A549 (cell line): ENCODE measurements at regions not wholly inside any gene's neighbourhood (a gene's known extent, or its start where the extent isn't known, plus 50 kb on each side); places are given as distances from the start of the nearest gene placed in this dataset.

Experiments used
- ATAC-seq, 2 experiments: fragments of 200-7000 bp in 1 of 2; fragments of >200 bp in 1 of 2; cut with Nextera tagmentation in 1 of 2; cut with Tn5 transposase in 1 of 2; 3 replicates each; pipeline versions ENCODE4 v1.8.0 to v1.9.1; 2018 to 2020; ENCODE audit warnings: mild to moderate bottlenecking in 1 of 2, moderate library complexity in 1 of 2
- CTCF ChIA-PET: fragments of 300-600 bp; sonication (Branson Sonifier 250); formaldehyde crosslinking; extraction: SDS; loops from one replicate; lab custom pipeline; 2021; ENCODE audit warnings: antibody characterized with exemption, inconsistent platforms; lab: Yijun Ruan, JAX
- POLR2A ChIA-PET: fragments of 350-600 bp; formaldehyde crosslinking; extraction: SDS; loops from one replicate; lab custom pipeline; 2021; ENCODE audit warnings: antibody characterized with exemption, inconsistent platforms; lab: Yijun Ruan, JAX
- DNase-seq, 2 experiments: peaks; one replicate each; pipeline versions ENCODE4 v3.0.0 to v3.0.0-alpha.2; 2011 to 2016; ENCODE audit warnings: low read depth in 1 of 2, low spot score in 1 of 2
- FAIRE-seq: peaks from 2 replicates; lab custom pipeline; 2011; peaks lifted over from hg19 to GRCh38; lab: Jason Lieb, UNC
- H3K27ac ChIP-seq, 2 experiments: fragments of >200 bp; sonication (Bioruptor Twin); formaldehyde crosslinking; 3 replicates each; pipeline ENCODE4 v1.5.1; 2016 to 2017
- H3K4me1 ChIP-seq: fragments of >200 bp; sonication (Bioruptor Twin); formaldehyde crosslinking; 3 replicates; pipeline ENCODE4 v1.6.1; 2016
- H3K4me2 ChIP-seq: fragments of >200 bp; sonication (Bioruptor Twin); formaldehyde crosslinking; 3 replicates; pipeline ENCODE4 v1.6.1; 2016
- H3K4me3 ChIP-seq: fragments of >200 bp; sonication (Bioruptor Twin); formaldehyde crosslinking; 3 replicates; pipeline ENCODE4 v1.5.1; 2016
- H3K9me3 ChIP-seq: fragments of >200 bp; sonication (Bioruptor Twin); formaldehyde crosslinking; 3 replicates; pipeline ENCODE4 v1.6.1; 2016
- BHLHE40 ChIP-seq: IDR thresholded peaks from 2 replicates; pipeline ENCODE4 v1.6.1; 2012; ENCODE audit warnings: low read depth, low read length, inconsistent platforms
- CBX2 ChIP-seq: fragments of 200-600 bp; sonication (generic); IDR thresholded peaks from 2 replicates; pipeline ENCODE4 v1.6.1; 2016; ENCODE audit warnings: low read depth, mild to moderate bottlenecking, borderline replicate concordance
- CBX8 ChIP-seq: fragments of 200-600 bp; sonication (generic); IDR thresholded peaks from 2 replicates; pipeline ENCODE4 v1.6.1; 2016
- CHD2 ChIP-seq: fragments of 150-350 bp; IDR thresholded peaks from 2 replicates; pipeline ENCODE4 v1.6.1; 2014; ENCODE audit warnings: low read length; ENCODE audit not compliant: partially characterized antibody
- EHF ChIP-seq: fragments of 250-450 bp; sonication (Bioruptor Pico); IDR thresholded peaks from 2 replicates; pipeline ENCODE4 v1.5.0; 2020; ENCODE audit warnings: mild to moderate bottlenecking
- FOSB ChIP-seq: fragments of 250-450 bp; sonication (Bioruptor Pico); IDR thresholded peaks from 2 replicates; pipeline ENCODE4 v1.5.0; 2020; ENCODE audit warnings: mild to moderate bottlenecking, moderate library complexity
- FOXS1 ChIP-seq: fragments of 250-450 bp; sonication (Bioruptor Pico); IDR thresholded peaks from 2 replicates; pipeline ENCODE4 v1.5.0; 2020; ENCODE audit warnings: mild to moderate bottlenecking, moderate library complexity
- HEYL ChIP-seq: fragments of 250-450 bp; sonication (Bioruptor Pico); IDR thresholded peaks from 2 replicates; pipeline ENCODE4 v1.8.0; 2021; ENCODE audit warnings: mild to moderate bottlenecking, moderate library complexity
- HOXB13 ChIP-seq: fragments of 250-450 bp; sonication (Bioruptor Pico); IDR thresholded peaks from 2 replicates; pipeline ENCODE4 v1.5.0; 2020; ENCODE audit warnings: low read depth, mild to moderate bottlenecking, moderate library complexity
- HOXB5 ChIP-seq: fragments of 250-450 bp; sonication (Bioruptor Pico); IDR thresholded peaks from 2 replicates; pipeline ENCODE4 v1.5.0; 2020; ENCODE audit warnings: mild to moderate bottlenecking, moderate library complexity
- JUNB ChIP-seq: fragments of >200 bp; sonication (Bioruptor Twin); formaldehyde crosslinking; IDR thresholded peaks from 2 replicates; pipeline ENCODE4 v1.6.1; 2016
- KDM1A ChIP-seq: fragments of 200-600 bp; sonication (generic); IDR thresholded peaks from 2 replicates; pipeline ENCODE4 v1.6.1; 2016; ENCODE audit warnings: low read depth, mild to moderate bottlenecking
- KDM5A ChIP-seq: fragments of 200-600 bp; sonication (generic); IDR thresholded peaks from 2 replicates; pipeline ENCODE4 v1.6.1; 2016; ENCODE audit warnings: antibody characterized with exemption, mild to moderate bottlenecking
- MAFK ChIP-seq: fragments of 450-650 bp; IDR thresholded peaks from 2 replicates; pipeline ENCODE4 v1.6.1; 2014; ENCODE audit not compliant: partially characterized antibody
- MAZ ChIP-seq: fragments of 150-350 bp; IDR thresholded peaks from 2 replicates; pipeline ENCODE4 v1.6.1; 2014; ENCODE audit warnings: antibody characterized with exemption, low read depth, low read length, borderline replicate concordance
- MYC ChIP-seq: IDR thresholded peaks from 2 replicates; pipeline ENCODE4 v1.6.1; 2012; ENCODE audit warnings: mild to moderate bottlenecking, inconsistent platforms, low read length, improper control_type of control experiment, borderline replicate concordance
- NFE2L2 ChIP-seq: fragments of 150-350 bp; conservative IDR thresholded peaks from 2 replicates; pipeline ENCODE4 v1.6.1; 2014; ENCODE audit warnings: low read length
- NPAS2 ChIP-seq: fragments of 250-450 bp; sonication (Bioruptor Pico); IDR thresholded peaks from 2 replicates; pipeline ENCODE4 v1.8.0; 2022; ENCODE audit warnings: mild to moderate bottlenecking, moderate library complexity, borderline replicate concordance
- RAD21 ChIP-seq, 2 experiments: fragments of >200 bp in 1 of 2; sonication (Bioruptor Twin) in 1 of 2; formaldehyde crosslinking in 1 of 2; IDR thresholded peaks in 1 of 2; conservative IDR thresholded peaks in 1 of 2; 2 replicates in 1 of 2; 3 replicates in 1 of 2; pipeline ENCODE4 v1.6.1; 2012 to 2018; ENCODE audit warnings: inconsistent platforms in 1 of 2
- RARB ChIP-seq: fragments of 250-450 bp; sonication (Bioruptor Pico); IDR thresholded peaks from 2 replicates; pipeline ENCODE4 v1.8.0; 2021; ENCODE audit warnings: mild to moderate bottlenecking, moderate library complexity
- RCOR1 ChIP-seq: fragments of 150-350 bp; IDR thresholded peaks from 2 replicates; pipeline ENCODE4 v1.6.1; 2014; ENCODE audit warnings: antibody characterized with exemption, low read length, low read depth
- RNF2 ChIP-seq: fragments of 200-600 bp; sonication (generic); IDR thresholded peaks from 2 replicates; pipeline ENCODE4 v1.6.1; 2016; ENCODE audit warnings: low read depth, mild to moderate bottlenecking, antibody characterized with exemption, moderate library complexity, borderline replicate concordance
- TP53 ChIP-seq: fragments of 250-450 bp; sonication (Bioruptor Pico); IDR thresholded peaks from 2 replicates; pipeline ENCODE4 v1.5.0; 2021; ENCODE audit warnings: mild to moderate bottlenecking, moderate library complexity
- ZC3H11A ChIP-seq: fragments of 450-650 bp; IDR thresholded peaks from 2 replicates; pipeline ENCODE4 v1.6.1; 2014; ENCODE audit warnings: antibody characterized with exemption, mild to moderate bottlenecking
- ZFP36 ChIP-seq: fragments of 450-650 bp; IDR thresholded peaks from 2 replicates; pipeline ENCODE4 v1.6.1; 2014; ENCODE audit warnings: borderline replicate concordance; ENCODE audit not compliant: partially characterized antibody
- ZNF302 ChIP-seq: fragments of 250-450 bp; sonication (Bioruptor Pico); IDR thresholded peaks from 2 replicates; pipeline ENCODE4 v1.9.0; 2021; ENCODE audit warnings: inconsistent platforms, mild to moderate bottlenecking, moderate library complexity
- ZSCAN20 ChIP-seq: fragments of 250-450 bp; sonication (Bioruptor Pico); IDR thresholded peaks from 2 replicates; pipeline ENCODE4 v1.8.0; 2022; ENCODE audit warnings: mild to moderate bottlenecking, moderate library complexity
- WGBS: methylation state at CpG from one replicate; pipeline ENCODE4 v1.1.6; 2017; ENCODE audit errors: missing lambda C conversion rate; 5-methylcytosine and 5-hydroxymethylcytosine counted together
- TF ChIP-seq, protein P1 (sequence below): fragments of >200 bp; sonication (Bioruptor Twin); formaldehyde crosslinking; IDR thresholded peaks from 3 replicates; pipeline ENCODE4 v1.6.1; 2016
- TF ChIP-seq, protein P2 (sequence below): fragments of 200-600 bp; sonication (generic); IDR thresholded peaks from 2 replicates; pipeline ENCODE4 v1.6.1; 2016; ENCODE audit warnings: antibody characterized with exemption, mild to moderate bottlenecking, moderate library complexity
- TF ChIP-seq, protein P3 (sequence below): IDR thresholded peaks from 2 replicates; pipeline ENCODE4 v1.6.1; 2012
- TF ChIP-seq, protein P4 (sequence below): fragments of >200 bp; sonication (Bioruptor Twin); formaldehyde crosslinking; IDR thresholded peaks from 2 replicates; pipeline ENCODE4 v1.6.1; 2016

DNA sequence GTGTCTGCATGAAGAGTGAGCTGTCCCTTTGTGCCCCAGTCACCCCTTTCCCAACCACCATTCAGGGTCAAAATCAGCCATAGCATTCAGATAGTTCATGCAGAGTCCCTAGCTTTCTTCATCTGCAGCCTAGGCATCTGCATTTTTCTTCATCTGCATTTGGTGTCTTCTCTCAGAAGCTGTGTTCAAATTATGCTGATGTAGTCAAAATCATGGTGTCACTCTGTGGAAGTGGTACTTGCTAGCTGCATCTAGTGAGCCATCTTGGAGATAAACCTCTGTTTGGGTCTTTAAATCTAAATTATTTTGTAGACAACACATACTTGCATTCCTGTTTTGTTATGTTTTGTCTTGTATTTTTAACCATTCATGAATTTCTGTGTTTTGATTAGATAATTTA lies 119.8 kb downstream of the DDX3Y start:
- Histone ChIP-seq H3K27ac (no peak overlapping the region), H3K4me3 (no peak overlapping the region), H3K4me2 (no peak overlapping the region), H3K9me3 (no peaks in the 10 kb centered on the region), H3K4me1 (no peaks in the 10 kb centered on the region)
- no peak for DNase-seq
- no peak for ATAC-seq
- CTCF ChIA-PET = no interaction called here
- POLR2A ChIA-PET = no interaction called here
- FAIRE-seq = no peak
- TF ChIP-seq MAFK (peak; percentile 75), HEYL (no peak), RNF2 (no peak)
- TF ChIP-seq, protein P1, sequence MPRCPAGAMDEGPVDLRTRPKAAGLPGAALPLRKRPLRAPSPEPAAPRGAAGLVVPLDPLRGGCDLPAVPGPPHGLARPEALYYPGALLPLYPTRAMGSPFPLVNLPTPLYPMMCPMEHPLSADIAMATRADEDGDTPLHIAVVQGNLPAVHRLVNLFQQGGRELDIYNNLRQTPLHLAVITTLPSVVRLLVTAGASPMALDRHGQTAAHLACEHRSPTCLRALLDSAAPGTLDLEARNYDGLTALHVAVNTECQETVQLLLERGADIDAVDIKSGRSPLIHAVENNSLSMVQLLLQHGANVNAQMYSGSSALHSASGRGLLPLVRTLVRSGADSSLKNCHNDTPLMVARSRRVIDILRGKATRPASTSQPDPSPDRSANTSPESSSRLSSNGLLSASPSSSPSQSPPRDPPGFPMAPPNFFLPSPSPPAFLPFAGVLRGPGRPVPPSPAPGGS = no peak
- TF ChIP-seq, all 56 proteins: peak for 1

DNA sequence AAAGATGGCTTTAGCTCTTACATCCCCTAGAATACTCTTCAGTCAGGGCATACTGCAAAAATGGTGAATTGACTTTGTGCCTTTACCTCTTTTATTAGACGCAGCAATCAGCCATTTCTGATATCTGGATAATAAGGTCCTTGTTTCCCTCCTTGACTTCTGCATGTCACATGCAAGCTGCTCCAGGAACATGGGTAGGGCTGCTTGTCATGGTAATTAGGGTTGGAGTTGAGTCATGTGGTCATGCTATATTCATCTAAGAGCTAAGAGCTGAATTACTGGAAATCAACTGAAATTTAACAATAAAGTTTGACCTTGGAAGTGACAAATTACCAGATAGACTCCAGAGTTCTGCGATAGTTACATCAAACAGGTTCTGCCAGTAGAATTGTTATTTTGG lies 122.2 kb downstream of the DDX3Y start:
- WGBS = 44% methylated on average over 2 of the region's 2 CpGs
- Histone ChIP-seq H3K4me1 (no peaks in the 10 kb centered on the region), H3K9me3 (no peaks in the 10 kb centered on the region), H3K27ac (no peak overlapping the region), H3K4me3 (no peak overlapping the region), H3K4me2 (no peak overlapping the region)
- ATAC-seq = no peak
- TF ChIP-seq CBX8 (no peak), NPAS2 (CRISPR knock-in tag) (no peak), CHD2 (no peak), FOSB (CRISPR knock-in tag) (no peak), HOXB13 (CRISPR knock-in tag) (no peak), ZFP36 (no peak), ZSCAN20 (no peak), RCOR1 (no peak), RARB (no peak), EHF (CRISPR knock-in tag) (no peak), HEYL (no peak), JUNB (no peak), HOXB5 (CRISPR knock-in tag) (no peak), BHLHE40 (no peak), MYC (no peak)
- TF ChIP-seq, protein P2, sequence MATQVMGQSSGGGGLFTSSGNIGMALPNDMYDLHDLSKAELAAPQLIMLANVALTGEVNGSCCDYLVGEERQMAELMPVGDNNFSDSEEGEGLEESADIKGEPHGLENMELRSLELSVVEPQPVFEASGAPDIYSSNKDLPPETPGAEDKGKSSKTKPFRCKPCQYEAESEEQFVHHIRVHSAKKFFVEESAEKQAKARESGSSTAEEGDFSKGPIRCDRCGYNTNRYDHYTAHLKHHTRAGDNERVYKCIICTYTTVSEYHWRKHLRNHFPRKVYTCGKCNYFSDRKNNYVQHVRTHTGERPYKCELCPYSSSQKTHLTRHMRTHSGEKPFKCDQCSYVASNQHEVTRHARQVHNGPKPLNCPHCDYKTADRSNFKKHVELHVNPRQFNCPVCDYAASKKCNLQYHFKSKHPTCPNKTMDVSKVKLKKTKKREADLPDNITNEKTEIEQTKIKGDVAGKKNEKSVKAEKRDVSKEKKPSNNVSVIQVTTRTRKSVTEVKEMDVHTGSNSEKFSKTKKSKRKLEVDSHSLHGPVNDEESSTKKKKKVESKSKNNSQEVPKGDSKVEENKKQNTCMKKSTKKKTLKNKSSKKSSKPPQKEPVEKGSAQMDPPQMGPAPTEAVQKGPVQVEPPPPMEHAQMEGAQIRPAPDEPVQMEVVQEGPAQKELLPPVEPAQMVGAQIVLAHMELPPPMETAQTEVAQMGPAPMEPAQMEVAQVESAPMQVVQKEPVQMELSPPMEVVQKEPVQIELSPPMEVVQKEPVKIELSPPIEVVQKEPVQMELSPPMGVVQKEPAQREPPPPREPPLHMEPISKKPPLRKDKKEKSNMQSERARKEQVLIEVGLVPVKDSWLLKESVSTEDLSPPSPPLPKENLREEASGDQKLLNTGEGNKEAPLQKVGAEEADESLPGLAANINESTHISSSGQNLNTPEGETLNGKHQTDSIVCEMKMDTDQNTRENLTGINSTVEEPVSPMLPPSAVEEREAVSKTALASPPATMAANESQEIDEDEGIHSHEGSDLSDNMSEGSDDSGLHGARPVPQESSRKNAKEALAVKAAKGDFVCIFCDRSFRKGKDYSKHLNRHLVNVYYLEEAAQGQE = no peak
- ChIA-PET POLR2A (no interaction called here), CTCF (no interaction called here)
- DNase-seq = no peak
- FAIRE-seq = no peak

DNA sequence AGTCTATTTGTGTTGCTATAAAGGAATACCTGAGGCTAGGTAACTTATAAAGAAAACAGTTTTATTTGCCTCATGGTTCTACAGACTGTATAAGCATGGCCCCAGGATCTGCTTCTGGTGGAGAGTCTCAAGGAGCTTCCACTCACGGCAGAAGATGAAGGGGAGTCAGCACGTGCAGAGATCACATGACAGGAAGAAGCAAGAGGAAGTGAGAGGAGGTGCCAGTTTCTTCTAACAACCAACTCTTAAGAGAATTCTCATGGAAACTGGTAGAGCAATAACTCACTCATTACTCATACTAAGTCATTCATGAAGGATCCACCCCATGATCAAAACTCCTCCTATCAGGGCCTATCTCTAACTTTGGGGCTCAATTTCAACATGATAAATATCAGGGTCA lies 135.6 kb downstream of the DDX3Y start:
- Histone ChIP-seq H3K4me2 (no peak overlapping the region), H3K9me3 (no peaks in the 10 kb centered on the region), H3K4me3 (no peak overlapping the region), H3K27ac (no peak overlapping the region), H3K4me1 (no peaks in the 10 kb centered on the region)
- ChIA-PET POLR2A (no interaction called here), CTCF (no interaction called here)
- ATAC-seq (no peak), DNase-seq (no peak), FAIRE-seq (no peak)
- WGBS = 5% methylated on average over 2 of the region's 2 CpGs
- TF ChIP-seq KDM5A (no peak), RAD21 (conservative IDR thresholded peaks at IDR 0.05 in 1 of 2, IDR thresholded peaks at IDR 0.05 in 1 of 2) (no peak), KDM1A (no peak), TP53 (CRISPR knock-in tag) (no peak), MAZ (no peak), CBX8 (no peak), CBX2 (no peak), ZC3H11A (no peak), ZNF302 (CRISPR knock-in tag) (no peak), NFE2L2 (no peak), FOXS1 (CRISPR knock-in tag) (no peak)
- TF ChIP-seq, protein P1 = no peak
- TF ChIP-seq, protein P3, sequence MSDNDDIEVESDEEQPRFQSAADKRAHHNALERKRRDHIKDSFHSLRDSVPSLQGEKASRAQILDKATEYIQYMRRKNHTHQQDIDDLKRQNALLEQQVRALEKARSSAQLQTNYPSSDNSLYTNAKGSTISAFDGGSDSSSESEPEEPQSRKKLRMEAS = no peak
- TF ChIP-seq, protein P4, sequence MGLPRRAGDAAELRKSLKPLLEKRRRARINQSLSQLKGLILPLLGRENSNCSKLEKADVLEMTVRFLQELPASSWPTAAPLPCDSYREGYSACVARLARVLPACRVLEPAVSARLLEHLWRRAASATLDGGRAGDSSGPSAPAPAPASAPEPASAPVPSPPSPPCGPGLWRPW = no peak
